Natural killer cell treated with Interleukin-12 subunit alpha and Interleukin-12 subunit beta and Interleukin-15 and Interleukin-18, amount 100 ng/mL, for 72 hours (primary cell): ENCODE measurements at regions not wholly inside any gene's neighbourhood (a gene's known extent, or its start where the extent isn't known, plus 50 kb on each side); places are given as distances from the start of the nearest gene placed in this dataset.
A peak's percentile ranks its signal among the peaks of the same experiment; 100 is the strongest.

Source experiments
- ATAC-seq, 2 donors: fragments of 150-1000 bp; cut with Tn5 transposase in 1 of 2; sonication (Bioruptor Pico), chemical (Tn5 transposase) in 1 of 2; 2 replicates each; pipeline ENCODE4 v1.10.0; 2021
- DNase-seq: peaks from one replicate; pipeline ENCODE4 v3.0.0; 2022; ENCODE audit warnings: low spot score
- H3K27ac Mint-ChIP-seq, 2 donors: 1 replicate in 1 of 2; 2 replicates in 1 of 2; pipeline ENCODE4 v1.8.0; 2022; ENCODE audit warnings: mixed read lengths in 2 of 2, mild to moderate bottlenecking in 1 of 2, moderate library complexity in 1 of 2
- H3K27me3 Mint-ChIP-seq, 2 donors: 1 replicate in 1 of 2; 2 replicates in 1 of 2; pipeline ENCODE4 v1.8.0; 2022; ENCODE audit warnings: mixed read lengths in 2 of 2
- H3K36me3 Mint-ChIP-seq: one replicate; pipeline ENCODE4 v1.8.0; 2022; ENCODE audit warnings: mixed read lengths
- H3K4me1 Mint-ChIP-seq, 2 donors: 1 replicate in 1 of 2; 2 replicates in 1 of 2; pipeline ENCODE4 v1.8.0; 2022; ENCODE audit warnings: low read depth in 2 of 2, mixed read lengths in 2 of 2, mild to moderate bottlenecking in 1 of 2
- H3K4me3 Mint-ChIP-seq: one replicate; pipeline ENCODE4 v1.8.0; 2022; ENCODE audit warnings: mixed read lengths
- H3K9me3 Mint-ChIP-seq: 2 replicates; pipeline ENCODE4 v1.8.0; 2022; ENCODE audit warnings: mixed read lengths

DNA sequence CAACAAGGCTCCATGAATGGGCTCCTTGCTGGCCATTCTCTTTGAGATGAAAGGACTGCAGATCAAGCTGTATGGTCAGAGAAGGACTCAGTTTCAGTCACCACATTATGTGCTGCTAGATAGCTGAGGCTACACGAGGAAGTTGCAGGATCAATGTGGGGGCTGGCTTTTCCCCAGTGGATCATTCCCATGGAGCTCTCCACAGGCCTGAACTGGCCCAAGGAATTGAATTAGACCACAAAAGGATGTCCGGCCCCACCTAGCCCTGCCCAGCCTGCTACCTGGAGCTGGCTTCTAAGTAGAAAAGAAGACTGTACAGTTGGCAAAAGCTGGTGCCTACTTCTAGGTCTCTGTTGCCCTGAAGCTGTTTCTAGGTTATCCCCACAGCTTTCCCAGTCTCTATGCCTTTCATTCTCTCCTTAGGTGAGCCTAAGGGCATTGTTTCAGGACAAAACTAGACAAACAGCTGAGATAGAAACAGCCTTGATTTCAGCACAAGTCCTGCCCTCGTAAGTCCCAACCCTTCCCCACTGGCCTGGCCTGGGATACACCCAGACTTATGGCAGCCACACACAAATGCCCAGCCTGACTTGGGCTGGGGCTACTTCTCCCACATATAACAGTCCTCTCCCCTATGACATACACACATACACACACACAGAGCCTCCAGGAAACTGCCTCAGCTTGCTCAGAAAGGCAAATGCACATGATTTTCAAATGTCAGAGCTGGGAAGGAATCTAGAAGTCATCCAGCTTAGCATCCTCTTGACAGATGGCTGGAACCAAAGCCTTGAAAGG lies 129.1 kb upstream of the NCAM1 start:
- H3K36me3 Mint-ChIP-seq = no peaks in the 10 kb centered on the region
- ATAC-seq (no peak), DNase-seq (no peak)
- no peaks in the 10 kb centered on the region for H3K9me3 Mint-ChIP-seq
- peaks cover 7 to 8% of the 10 kb centered on the region in 2 donors for H3K27me3 Mint-ChIP-seq
- H3K27ac Mint-ChIP-seq = no peak overlapping the region
- H3K4me1 Mint-ChIP-seq = peaks cover 0 to 12% of the 10 kb centered on the region in 2 donors
- H3K4me3 Mint-ChIP-seq = no peak overlapping the region

DNA sequence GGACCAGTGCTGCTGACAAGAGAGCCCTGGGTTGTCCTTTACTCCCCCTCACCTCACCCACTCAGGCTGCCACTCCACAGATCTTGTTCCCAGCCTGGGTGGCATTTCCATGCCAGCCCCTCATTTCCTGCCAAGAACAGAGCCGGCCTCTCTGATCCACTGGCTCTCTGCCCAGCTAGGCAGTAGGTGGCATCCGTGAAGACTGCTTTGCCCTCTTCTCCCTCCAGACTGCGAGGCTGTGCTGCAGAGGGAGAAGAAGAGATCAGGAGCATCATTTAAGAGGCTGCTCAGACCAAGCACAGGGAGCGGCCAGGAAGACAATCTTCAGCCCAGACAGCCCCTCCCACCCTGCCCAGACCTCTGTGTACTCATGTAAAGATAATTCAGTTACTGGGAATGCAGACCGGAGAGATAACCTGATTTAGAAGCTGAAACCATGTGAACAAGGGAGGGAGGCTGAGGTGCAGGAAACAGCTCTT lies 126.9 kb upstream of the NCAM1 start:
- ATAC-seq (no peak), DNase-seq (no peak)
- H3K27ac Mint-ChIP-seq = peak overlapping the region; percentile 36 to 58
- peaks cover 5 to 13% of the 10 kb centered on the region in 2 donors for H3K4me1 Mint-ChIP-seq
- H3K27me3 Mint-ChIP-seq = no peaks in the 10 kb centered on the region
- no peak overlapping the region for H3K4me3 Mint-ChIP-seq
- no peaks in the 10 kb centered on the region for H3K9me3 Mint-ChIP-seq
- no peaks in the 10 kb centered on the region for H3K36me3 Mint-ChIP-seq

DNA sequence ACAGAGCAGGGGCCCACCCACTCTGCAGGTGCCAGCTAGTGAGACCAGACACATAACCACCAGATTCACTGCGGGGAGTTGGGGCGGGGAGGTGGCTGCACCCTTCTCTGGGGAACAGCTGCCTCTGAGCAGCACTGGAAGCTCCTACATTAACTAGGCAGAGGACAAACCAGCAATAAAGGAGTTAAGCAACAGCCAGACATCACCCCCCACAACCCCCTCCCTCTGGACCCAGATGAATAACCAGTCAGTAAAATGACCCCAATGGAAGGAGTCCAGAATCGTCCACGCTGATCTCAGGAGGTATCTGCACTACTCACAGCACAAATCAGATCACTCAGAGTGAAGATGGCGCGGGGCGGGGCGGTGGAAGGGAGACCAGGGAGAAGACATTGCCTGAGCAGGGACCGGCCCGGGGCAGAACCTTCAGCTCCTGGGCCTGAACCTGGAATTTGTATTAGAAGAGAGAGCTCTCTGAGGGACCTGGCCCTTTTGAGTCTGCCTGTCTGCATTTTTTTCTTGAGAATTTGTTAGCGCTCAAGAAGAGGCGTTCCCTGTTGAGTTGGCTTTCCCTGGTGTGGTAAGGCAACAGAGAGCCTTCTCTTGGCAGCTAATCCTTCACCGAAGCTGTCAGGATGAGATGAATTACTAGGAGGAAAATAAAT lies 125.5 kb upstream of the NCAM1 start:
- peaks cover 1% of the 10 kb centered on the region for H3K9me3 Mint-ChIP-seq
- ATAC-seq = no peak

DNA sequence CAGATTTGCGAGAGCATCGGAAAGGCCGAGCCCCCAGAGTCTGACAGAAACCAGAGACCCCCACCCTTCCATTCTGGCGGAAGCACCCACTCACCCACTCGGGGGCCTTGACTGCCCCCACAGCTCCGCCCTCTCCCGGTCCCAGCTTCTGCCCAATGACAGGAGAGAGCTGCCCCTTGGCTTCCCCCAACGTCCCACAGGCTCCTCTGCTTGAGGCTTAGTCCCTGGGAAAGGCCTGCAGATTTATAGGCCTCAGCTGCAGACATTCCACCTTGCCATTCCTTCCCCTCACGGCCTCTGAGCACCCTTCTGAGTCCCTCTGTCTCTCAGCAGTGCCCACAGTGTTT lies 125.0 kb upstream of the NCAM1 start:
- DNase-seq = no peak
- no peak overlapping the region for H3K4me3 Mint-ChIP-seq
- H3K27ac Mint-ChIP-seq = no peak overlapping the region
- no peaks in the 10 kb centered on the region for H3K36me3 Mint-ChIP-seq
- peaks cover 3% of the 10 kb centered on the region for H3K9me3 Mint-ChIP-seq
- H3K4me1 Mint-ChIP-seq = peaks cover 5 to 19% of the 10 kb centered on the region in 2 donors
- no peak for ATAC-seq
- no peaks in the 10 kb centered on the region for H3K27me3 Mint-ChIP-seq

More for the DNA sequence above, 125.5 kb upstream of the NCAM1 start:
- Mint-ChIP-seq H3K27me3 (no peaks in the 10 kb centered on the region), H3K27ac (peak overlapping the region in 1 of 2 donors; percentile 56), H3K4me1 (peaks cover 5 to 16% of the 10 kb centered on the region in 2 donors), H3K36me3 (no peaks in the 10 kb centered on the region), H3K4me3 (no peak overlapping the region)
- DNase-seq = no peak

DNA sequence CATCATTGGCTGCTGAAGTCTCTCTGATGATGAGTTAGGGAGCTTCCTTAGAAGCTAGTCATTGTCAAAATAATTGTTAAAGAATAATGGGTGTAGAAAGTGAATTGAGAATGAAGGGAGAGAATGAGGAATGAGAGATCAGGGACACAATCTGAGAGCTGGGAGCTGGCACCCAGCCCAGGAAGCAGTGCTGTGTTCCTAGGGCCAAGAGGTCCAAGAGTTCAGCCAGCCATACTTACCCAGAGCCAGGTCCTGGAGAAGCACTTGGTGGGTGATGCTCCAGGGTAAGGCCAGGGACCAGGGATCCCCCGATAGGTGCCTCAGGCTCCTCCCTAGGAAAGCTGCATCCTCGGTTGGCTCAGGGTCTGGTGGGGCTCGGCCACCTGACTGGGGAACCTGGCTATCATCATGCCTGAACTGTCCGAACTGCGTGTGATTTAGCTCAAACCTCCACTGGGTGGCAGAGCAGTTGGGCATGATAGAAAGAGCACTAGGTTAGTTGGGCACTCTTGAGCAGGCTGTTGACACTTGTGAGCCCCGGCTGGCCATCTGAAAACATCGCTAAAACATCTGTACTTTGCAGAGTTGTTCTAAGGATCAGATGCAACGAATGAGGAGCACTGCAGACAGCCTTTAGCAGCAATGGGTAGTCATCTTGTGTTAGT lies 123.9 kb upstream of the NCAM1 start:
- peak overlapping the region in 1 of 2 donors; percentile 69 for H3K27ac Mint-ChIP-seq
- peak; percentile 59 to 61 for ATAC-seq
- H3K9me3 Mint-ChIP-seq = peaks cover 3% of the 10 kb centered on the region
- H3K4me1 Mint-ChIP-seq = peaks cover 13 to 26% of the 10 kb centered on the region in 2 donors
- no peak overlapping the region for H3K4me3 Mint-ChIP-seq
- H3K36me3 Mint-ChIP-seq = no peaks in the 10 kb centered on the region
- DNase-seq = no peak
- no peaks in the 10 kb centered on the region for H3K27me3 Mint-ChIP-seq

DNA sequence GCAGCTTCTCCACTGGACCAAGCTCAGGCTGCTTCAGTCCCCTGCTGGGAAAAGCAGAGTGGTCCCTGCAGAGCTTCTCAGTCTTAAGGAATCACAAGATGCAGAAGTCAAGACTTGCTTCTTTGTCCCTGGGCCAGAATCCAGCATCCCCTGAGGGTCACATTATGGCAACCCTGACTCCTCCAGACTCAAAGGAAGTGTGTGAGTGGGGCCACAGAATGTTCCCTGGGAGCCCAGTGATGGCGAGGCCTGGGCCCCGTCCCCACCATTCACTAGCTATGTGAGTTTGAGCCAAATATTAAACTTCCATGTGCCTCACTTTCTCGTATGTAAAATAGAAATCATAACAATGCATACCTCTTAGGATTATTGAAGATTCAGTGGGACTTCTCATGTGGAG lies 122.2 kb upstream of the NCAM1 start:
- DNase-seq (no peak), ATAC-seq (no peak)
- H3K36me3 Mint-ChIP-seq = no peaks in the 10 kb centered on the region
- H3K4me1 Mint-ChIP-seq = peaks cover 13 to 26% of the 10 kb centered on the region in 2 donors
- H3K27ac Mint-ChIP-seq = no peak overlapping the region
- peaks cover 3% of the 10 kb centered on the region for H3K9me3 Mint-ChIP-seq
- H3K27me3 Mint-ChIP-seq = no peaks in the 10 kb centered on the region
- H3K4me3 Mint-ChIP-seq = no peak overlapping the region

DNA sequence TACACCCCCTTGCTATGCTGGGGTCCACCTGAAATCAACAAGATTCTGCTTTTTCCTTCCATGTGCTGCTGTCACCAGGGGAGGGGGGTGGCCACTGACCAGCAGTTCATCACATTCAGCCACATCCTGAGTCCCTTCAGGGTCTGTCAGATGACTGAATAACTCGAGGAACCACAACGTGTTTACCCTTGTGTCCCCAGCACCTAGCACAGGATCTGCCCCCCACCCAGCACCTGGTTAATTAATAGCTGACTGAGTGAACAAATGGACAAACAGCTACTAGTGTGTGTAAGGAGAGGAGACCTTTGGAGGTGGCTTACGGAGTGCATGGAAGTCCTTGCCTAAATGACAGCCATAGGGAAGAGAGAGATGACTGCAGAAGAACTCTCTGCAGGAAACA lies 119.5 kb upstream of the NCAM1 start:
- H3K4me3 Mint-ChIP-seq = no peak overlapping the region
- no peaks in the 10 kb centered on the region for H3K27me3 Mint-ChIP-seq
- no peaks in the 10 kb centered on the region for H3K36me3 Mint-ChIP-seq
- no peak for DNase-seq
- H3K4me1 Mint-ChIP-seq = peaks cover 13 to 26% of the 10 kb centered on the region in 2 donors
- peak overlapping the region in 1 of 2 donors; percentile 55 for H3K27ac Mint-ChIP-seq
- H3K9me3 Mint-ChIP-seq = peaks cover 3% of the 10 kb centered on the region
- peak; percentile 29 to 48 for ATAC-seq

DNA sequence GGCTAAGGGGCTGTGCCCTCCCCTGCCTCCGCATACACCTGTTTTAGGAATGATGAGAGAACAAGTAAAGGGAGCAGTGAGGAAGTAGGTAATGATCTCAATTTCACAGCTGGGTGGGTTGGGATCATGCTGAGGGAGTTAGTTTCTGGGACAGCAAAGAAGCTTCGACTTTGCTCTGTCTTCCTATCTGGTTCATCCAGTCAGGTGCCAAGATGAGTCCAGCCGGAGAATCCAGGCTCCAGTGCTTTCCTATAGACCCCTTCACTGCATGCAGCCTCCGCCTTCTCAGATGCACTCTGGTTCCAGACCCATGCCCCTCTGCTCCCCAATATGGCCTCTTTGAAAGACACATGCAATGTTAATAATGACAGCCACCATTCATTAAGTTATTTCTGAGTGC lies 119.1 kb upstream of the NCAM1 start:
- Mint-ChIP-seq H3K9me3 (peaks cover 3% of the 10 kb centered on the region), H3K4me3 (no peak overlapping the region), H3K27me3 (no peaks in the 10 kb centered on the region), H3K36me3 (no peaks in the 10 kb centered on the region), H3K4me1 (peaks cover 13 to 23% of the 10 kb centered on the region in 2 donors), H3K27ac (peak overlapping the region in 1 of 2 donors; percentile 55)
- DNase-seq (no peak), ATAC-seq (no peak)

DNA sequence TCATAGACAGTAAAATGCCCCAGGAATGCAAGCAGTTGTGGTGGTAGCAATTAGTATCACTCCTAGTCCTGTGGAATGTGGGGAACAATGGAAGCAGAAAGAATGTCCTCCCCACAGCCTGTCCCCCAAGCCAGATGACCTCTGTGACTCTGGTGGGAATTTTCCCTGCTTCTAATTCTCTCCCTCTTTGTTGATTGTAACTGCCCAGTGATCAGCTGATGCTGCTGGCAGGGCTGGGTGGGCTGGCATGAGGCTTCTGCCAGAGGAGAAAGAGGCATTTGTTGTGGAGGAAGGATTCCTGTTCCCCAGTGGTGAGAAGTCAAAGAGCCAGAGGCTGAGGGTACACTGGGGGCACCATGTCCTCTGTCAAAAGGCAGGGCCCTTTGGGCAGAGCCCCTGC lies 116.7 kb upstream of the NCAM1 start:
- H3K9me3 Mint-ChIP-seq = peaks cover 3% of the 10 kb centered on the region
- DNase-seq (no peak), ATAC-seq (no peak)
- H3K36me3 Mint-ChIP-seq = no peaks in the 10 kb centered on the region
- H3K4me3 Mint-ChIP-seq = no peak overlapping the region
- no peaks in the 10 kb centered on the region for H3K27me3 Mint-ChIP-seq
- no peak overlapping the region for H3K27ac Mint-ChIP-seq
- peaks cover 7 to 16% of the 10 kb centered on the region in 2 donors for H3K4me1 Mint-ChIP-seq

DNA sequence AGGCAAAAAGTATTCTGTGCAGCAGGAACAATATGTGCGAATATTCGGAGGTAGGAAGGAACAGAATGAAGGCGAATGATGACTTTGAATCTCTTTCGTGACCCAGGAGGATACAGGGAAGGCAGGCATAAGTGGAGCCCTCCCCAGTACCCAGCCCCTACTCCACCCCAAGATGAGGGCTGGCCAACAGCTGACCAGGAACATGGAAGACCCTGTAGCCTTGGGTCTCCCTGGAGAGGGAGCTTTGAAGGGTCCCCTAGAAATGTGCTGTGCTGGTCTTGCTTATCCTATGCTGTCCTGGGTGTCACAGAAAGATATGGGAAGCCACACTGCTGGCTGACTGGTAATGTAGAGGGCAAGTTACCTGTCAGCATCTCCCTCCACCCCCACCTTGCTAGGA lies 113.7 kb upstream of the NCAM1 start:
- Mint-ChIP-seq H3K4me3 (no peak overlapping the region), H3K9me3 (no peaks in the 10 kb centered on the region), H3K36me3 (peaks cover 6% of the 10 kb centered on the region), H3K27me3 (peaks cover 4 to 8% of the 10 kb centered on the region in 2 donors), H3K4me1 (peaks cover 3 to 7% of the 10 kb centered on the region in 2 donors), H3K27ac (no peak overlapping the region)
- DNase-seq (no peak), ATAC-seq (no peak)

DNA sequence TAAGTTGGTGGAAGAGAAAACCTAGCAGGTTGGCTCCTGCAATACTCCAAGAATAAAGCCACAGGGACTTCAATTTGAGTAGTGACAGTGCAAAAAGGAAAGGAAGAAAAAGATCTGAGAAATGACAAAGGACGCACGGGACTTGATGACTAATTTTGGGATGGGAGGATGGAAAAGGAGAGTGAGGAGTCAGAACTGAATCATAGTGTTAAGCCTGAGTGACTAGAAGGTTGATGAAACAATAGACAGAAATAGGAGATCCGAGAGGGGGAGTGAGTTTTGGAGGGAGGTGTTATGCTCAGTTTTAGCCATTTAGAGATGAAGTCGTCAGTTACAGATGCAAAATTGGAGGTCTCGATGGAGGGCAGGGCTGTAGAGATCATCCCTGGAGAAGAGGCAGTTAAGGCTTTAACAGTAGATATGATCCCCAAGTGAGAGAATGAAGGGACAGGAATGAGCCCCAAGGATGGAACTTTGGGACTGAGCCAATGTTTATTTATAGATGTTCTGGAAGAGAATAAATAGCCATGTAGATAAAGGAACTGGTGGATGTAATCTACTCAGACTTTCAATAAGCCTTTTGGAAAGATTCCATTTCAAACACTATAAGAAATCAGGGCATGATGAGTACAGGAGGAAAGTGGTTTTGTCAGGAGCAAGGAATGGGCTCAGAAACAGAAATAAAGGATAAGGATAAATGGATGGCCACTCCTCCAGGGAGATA lies 108.9 kb upstream of the NCAM1 start:
- no peak overlapping the region for H3K27ac Mint-ChIP-seq
- peaks cover 15 to 21% of the 10 kb centered on the region in 2 donors for H3K27me3 Mint-ChIP-seq
- peak in 1 of 2 donors; percentile 44 for ATAC-seq

DNA sequence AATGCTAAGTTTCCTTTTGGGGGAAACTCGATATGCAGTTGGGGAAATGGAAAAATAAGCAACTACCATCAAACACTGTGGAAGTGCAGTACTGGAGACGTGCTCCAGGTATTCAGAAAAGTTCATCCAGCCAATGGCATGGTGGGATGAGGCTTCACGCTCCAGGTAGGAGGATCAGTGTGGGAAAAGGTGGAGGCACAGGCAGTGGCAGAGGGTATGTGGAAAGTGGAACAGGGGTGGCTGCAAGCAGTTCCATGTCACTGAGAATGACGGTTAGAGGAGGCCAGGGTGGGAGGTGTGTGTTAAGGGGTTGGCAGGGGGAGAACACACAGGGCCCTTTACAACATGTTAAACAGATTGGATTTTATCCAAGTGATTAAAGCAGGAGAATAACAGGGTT lies 105.1 kb upstream of the NCAM1 start:
- Mint-ChIP-seq H3K27ac (peak overlapping the region in 1 of 2 donors; percentile 20), H3K4me1 (peaks cover 13 to 23% of the 10 kb centered on the region in 2 donors), H3K27me3 (peaks cover 15 to 21% of the 10 kb centered on the region in 2 donors), H3K36me3 (peaks cover 17% of the 10 kb centered on the region), H3K9me3 (peaks cover 13% of the 10 kb centered on the region), H3K4me3 (no peak overlapping the region)
- no peak for DNase-seq
- ATAC-seq = no peak

More for the DNA sequence above, 108.9 kb upstream of the NCAM1 start:
- H3K4me1 Mint-ChIP-seq = peaks cover 13 to 23% of the 10 kb centered on the region in 2 donors
- H3K36me3 Mint-ChIP-seq = peaks cover 11% of the 10 kb centered on the region
- peaks cover 1% of the 10 kb centered on the region for H3K9me3 Mint-ChIP-seq
- no peak overlapping the region for H3K4me3 Mint-ChIP-seq
- DNase-seq = no peak

DNA sequence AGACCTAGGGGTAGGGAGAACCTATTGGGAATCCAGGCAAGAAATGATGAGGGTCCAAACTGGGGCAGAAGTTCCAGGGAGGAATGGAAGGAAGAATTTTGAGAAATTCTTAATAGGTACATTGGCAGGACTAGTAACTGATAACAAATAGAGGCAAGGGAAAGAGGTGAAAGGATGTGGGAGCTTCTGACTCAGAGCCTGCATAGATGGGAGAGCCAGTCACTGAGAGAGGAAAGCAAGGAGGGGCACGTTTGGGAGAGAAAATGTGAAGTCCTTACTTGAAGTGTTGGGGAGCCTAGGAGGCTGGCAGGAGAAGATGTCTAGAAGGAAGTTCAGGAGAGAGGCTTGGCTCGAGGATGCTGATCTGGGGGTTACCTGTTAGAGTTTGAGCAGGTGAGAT lies 104.6 kb upstream of the NCAM1 start:
- peak overlapping the region in 1 of 2 donors; percentile 20 for H3K27ac Mint-ChIP-seq
- DNase-seq (no peak), ATAC-seq (no peak)
- H3K4me3 Mint-ChIP-seq = no peak overlapping the region
- H3K36me3 Mint-ChIP-seq = peaks cover 18% of the 10 kb centered on the region
- H3K27me3 Mint-ChIP-seq = peaks cover 15 to 21% of the 10 kb centered on the region in 2 donors
- peaks cover 13% of the 10 kb centered on the region for H3K9me3 Mint-ChIP-seq
- peaks cover 13 to 23% of the 10 kb centered on the region in 2 donors for H3K4me1 Mint-ChIP-seq
